ENCODE measurements at regions not wholly inside any gene's neighbourhood (a gene's known extent, or its start where the extent isn't known, plus 50 kb on each side); places are given as distances from the start of the nearest gene placed in this dataset.
A peak's percentile ranks its signal among the peaks of the same experiment; 100 is the strongest.

GRCh38 chr13:30359991-30360390 is 52.6 kb upstream of the KATNAL1 start:
- no peaks in the 10 kb centered on the region for H3K27me3 Mint-ChIP-seq (ENCODE audit: low read depth in 3 of 3)
- peaks cover 35 to 64% (median 57%) of the 10 kb centered on the region in 3 donors for H3K36me3 Mint-ChIP-seq

DNA sequence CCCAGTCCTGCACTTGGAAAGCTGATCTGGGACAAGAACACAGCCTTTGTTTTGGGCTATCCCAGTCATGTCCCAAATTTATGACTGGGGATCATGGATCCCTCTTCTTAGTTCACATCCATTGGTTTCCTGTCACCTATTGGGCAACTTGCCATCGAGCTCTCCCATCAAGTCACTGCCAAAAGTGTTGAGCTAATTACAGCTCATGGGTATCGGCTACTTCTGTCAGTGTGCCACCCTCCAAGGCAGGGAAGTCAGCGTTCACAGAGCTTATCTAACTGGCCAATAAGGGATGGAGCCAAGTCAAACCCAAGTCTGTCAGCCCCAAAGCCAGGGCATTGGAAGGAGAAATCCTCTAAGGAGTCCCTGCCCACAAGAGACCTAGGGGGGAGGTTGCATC is 53.2 kb upstream of the KATNAL1 start:
- Mint-ChIP-seq H3K4me3 (no peak overlapping the region), H3K36me3 (peaks cover 40 to 66% (median 61%) of the 10 kb centered on the region in 3 donors), H3K9me3 (no peaks in the 10 kb centered on the region), H3K27me3 (ENCODE audit: low read depth in 3 of 3) (no peaks in the 10 kb centered on the region), H3K4me1 (peaks cover 5 to 10% of the 10 kb centered on the region in 2 donors), H3K27ac (no peak overlapping the region)
- DNase-seq: no peak

More at GRCh38 chr13:30359991-30360390, 52.6 kb upstream of the KATNAL1 start:
- Mint-ChIP-seq H3K27ac (no peak overlapping the region), H3K4me3 (no peak overlapping the region), H3K9me3 (peaks cover 0 to 1% (median 0%) of the 10 kb centered on the region in 6 donors), H3K4me1 (peaks cover 11 to 15% of the 10 kb centered on the region in 2 donors)
- DNase-seq: no peak

- Mint-ChIP-seq H3K27ac (peak overlapping the region in 1 of 6 donors; percentile 19), H3K36me3 (peaks cover 46 to 68% (median 66%) of the 10 kb centered on the region in 3 donors), H3K4me1 (peaks cover 0 to 3% of the 10 kb centered on the region in 2 donors), H3K9me3 (no peaks in the 10 kb centered on the region), H3K4me3 (no peak overlapping the region), H3K27me3 (ENCODE audit: low read depth in 3 of 3) (no peaks in the 10 kb centered on the region)
- no peak for DNase-seq
These were observed 54.8 kb upstream of the KATNAL1 start for GRCh38 chr13:30362005-30362788.

GRCh38 chr13:30362869-30363268 is 55.5 kb upstream of the KATNAL1 start:
- Mint-ChIP-seq H3K27ac (peak overlapping the region in 1 of 6 donors; percentile 39), H3K4me1 (peaks cover 0 to 3% of the 10 kb centered on the region in 2 donors), H3K4me3 (no peak overlapping the region), H3K27me3 (ENCODE audit: low read depth in 3 of 3) (no peaks in the 10 kb centered on the region), H3K36me3 (peaks cover 43 to 70% (median 65%) of the 10 kb centered on the region in 3 donors), H3K9me3 (no peaks in the 10 kb centered on the region)
- DNase-seq: no peak

- Mint-ChIP-seq H3K9me3 (no peaks in the 10 kb centered on the region), H3K4me3 (no peak overlapping the region), H3K27me3 (ENCODE audit: low read depth in 3 of 3) (no peaks in the 10 kb centered on the region), H3K36me3 (peaks cover 40 to 69% (median 64%) of the 10 kb centered on the region in 3 donors), H3K27ac (no peak overlapping the region), H3K4me1 (peaks cover 0 to 5% of the 10 kb centered on the region in 2 donors)
- DNase-seq: no peak
These were observed 56.4 kb upstream of the KATNAL1 start for GRCh38 chr13:30363725-30364124.

DNA sequence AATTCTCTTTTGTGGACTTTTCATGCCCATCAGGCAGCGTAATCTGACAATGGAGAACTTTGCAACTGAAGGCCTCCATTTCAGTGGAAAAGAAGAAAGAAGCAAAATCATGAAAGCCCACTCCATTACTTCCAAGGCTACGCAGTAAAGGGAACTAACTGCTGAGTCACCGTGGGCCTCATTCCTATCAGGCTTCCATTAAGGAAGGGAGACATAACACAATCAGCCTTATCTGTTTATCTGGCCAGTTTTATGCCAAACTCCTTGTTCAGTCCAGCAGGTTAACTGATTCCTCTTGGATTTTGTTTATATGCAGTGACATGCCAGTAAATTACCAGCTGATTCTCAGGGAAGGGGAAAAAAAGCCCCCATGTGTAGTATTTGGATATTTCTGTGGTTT is 56.8 kb upstream of the KATNAL1 start:
- H3K9me3 Mint-ChIP-seq: no peaks in the 10 kb centered on the region
- H3K36me3 Mint-ChIP-seq: peaks cover 44 to 69% (median 67%) of the 10 kb centered on the region in 3 donors
- no peak overlapping the region for H3K4me3 Mint-ChIP-seq
- H3K27ac Mint-ChIP-seq: no peak overlapping the region
- no peak for DNase-seq
- H3K4me1 Mint-ChIP-seq: peaks cover 0 to 5% of the 10 kb centered on the region in 2 donors
- no peaks in the 10 kb centered on the region for H3K27me3 Mint-ChIP-seq (ENCODE audit: low read depth in 3 of 3)

DNA sequence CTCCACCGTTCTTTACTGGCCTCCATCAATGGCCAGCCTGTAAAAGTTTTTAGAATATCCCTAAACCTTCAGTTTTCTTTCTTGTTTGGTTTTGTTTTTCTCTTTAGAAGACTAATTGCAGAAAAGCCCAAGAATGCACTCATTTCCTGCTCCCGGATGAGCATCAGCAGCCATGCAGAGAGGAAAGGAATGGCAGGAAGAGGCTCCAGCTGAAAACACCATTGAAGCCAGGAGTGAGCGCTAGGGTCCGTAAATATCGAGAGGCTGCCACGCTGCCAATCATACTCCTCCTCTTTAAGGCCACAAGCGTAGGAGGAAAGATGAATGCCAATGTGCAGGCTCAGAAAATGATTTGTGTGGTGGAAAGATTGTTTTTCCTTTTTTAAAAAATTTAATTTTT is 57.4 kb upstream of the UBE2L5 start:
- Mint-ChIP-seq H3K4me1 (peaks cover 3 to 6% of the 10 kb centered on the region in 2 donors), H3K4me3 (no peak overlapping the region), H3K27ac (no peak overlapping the region), H3K9me3 (no peaks in the 10 kb centered on the region), H3K27me3 (ENCODE audit: low read depth in 3 of 3) (no peaks in the 10 kb centered on the region), H3K36me3 (peaks cover 42 to 67% (median 62%) of the 10 kb centered on the region in 3 donors)
- DNase-seq: no peak

- Mint-ChIP-seq H3K27me3 (ENCODE audit: low read depth in 3 of 3) (peaks cover 0 to 2% (median 0%) of the 10 kb centered on the region in 3 donors), H3K27ac (no peak overlapping the region), H3K4me1 (peaks cover 15 to 17% of the 10 kb centered on the region in 2 donors), H3K36me3 (peaks cover 38 to 68% (median 62%) of the 10 kb centered on the region in 3 donors), H3K9me3 (no peaks in the 10 kb centered on the region), H3K4me3 (no peak overlapping the region)
- DNase-seq: no peak
These were observed 56.2 kb upstream of the UBE2L5 start for GRCh38 chr13:30366088-30366487.

GRCh38 chr13:30367296-30367695 is 55.0 kb upstream of the UBE2L5 start:
- Mint-ChIP-seq H3K27ac (no peak overlapping the region), H3K4me1 (peaks cover 27 to 29% of the 10 kb centered on the region in 2 donors), H3K4me3 (no peak overlapping the region), H3K36me3 (peaks cover 33 to 67% (median 57%) of the 10 kb centered on the region in 3 donors), H3K27me3 (ENCODE audit: low read depth in 3 of 3) (peaks cover 0 to 4% (median 1%) of the 10 kb centered on the region in 3 donors), H3K9me3 (no peaks in the 10 kb centered on the region)
- no peak for DNase-seq

- Mint-ChIP-seq H3K27me3 (ENCODE audit: low read depth in 3 of 3) (peaks cover 9 to 22% (median 15%) of the 10 kb centered on the region in 3 donors), H3K9me3 (no peaks in the 10 kb centered on the region), H3K4me3 (peak overlapping the region in 4 of 5 donors; percentile 2 to 50 (median 20)), H3K4me1 (peaks cover 55% of the 10 kb centered on the region in 2 donors), H3K27ac (peak overlapping the region; percentile 30 to 96 (median 76)), H3K36me3 (peaks cover 29 to 48% (median 40%) of the 10 kb centered on the region in 3 donors)
- no peak for DNase-seq
These were observed 52.1 kb upstream of the UBE2L5 start for GRCh38 chr13:30370146-30370545.

GRCh38 chr13:30370916-30371521 is 51.3 kb upstream of the UBE2L5 start:
- Mint-ChIP-seq H3K9me3 (no peaks in the 10 kb centered on the region), H3K27ac (peak overlapping the region; percentile 87 to 99 (median 96))

DNA sequence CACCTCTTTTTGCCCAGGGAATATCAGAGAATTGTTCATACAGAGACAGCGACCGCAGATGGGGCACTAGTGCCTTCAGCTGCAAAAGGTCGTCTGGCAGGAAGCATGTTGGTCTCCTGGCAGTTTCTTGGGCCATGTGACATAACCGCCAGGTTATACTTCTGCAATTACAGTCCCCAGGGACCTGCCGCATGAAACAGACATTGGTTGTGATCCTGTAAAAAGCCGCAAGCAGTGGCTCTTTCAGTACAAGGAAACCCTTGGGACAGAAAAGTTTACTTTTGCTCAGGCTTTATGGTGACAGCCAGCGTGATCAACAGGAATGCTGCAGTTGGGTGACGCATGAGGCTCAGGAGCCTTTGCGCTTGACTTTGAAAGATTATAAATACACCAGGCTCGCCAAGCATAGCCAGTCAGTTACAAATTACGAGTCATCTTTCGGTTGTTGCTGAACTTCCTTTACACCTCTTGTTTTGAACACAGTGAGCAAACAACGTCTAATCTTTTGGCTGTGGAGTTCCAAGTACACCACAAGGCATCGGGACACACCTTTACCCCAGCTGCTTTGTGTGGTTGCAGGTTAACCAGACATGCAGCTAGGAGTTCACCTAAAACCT is 50.5 kb upstream of the UBE2L5 start:
- H3K27ac Mint-ChIP-seq: peak overlapping the region; percentile 87 to 99 (median 96)
- DNase-seq: peak; percentile 53 to 62 (median 55)
- peaks cover 71 to 72% of the 10 kb centered on the region in 2 donors for H3K4me1 Mint-ChIP-seq
- peak overlapping the region; percentile 46 to 92 (median 62) for H3K4me3 Mint-ChIP-seq
- H3K9me3 Mint-ChIP-seq: no peaks in the 10 kb centered on the region
- peaks cover 9 to 29% (median 17%) of the 10 kb centered on the region in 3 donors for H3K27me3 Mint-ChIP-seq (ENCODE audit: low read depth in 3 of 3)
- H3K36me3 Mint-ChIP-seq: peaks cover 18 to 38% (median 30%) of the 10 kb centered on the region in 3 donors

More at GRCh38 chr13:30370916-30371521, 51.3 kb upstream of the UBE2L5 start:
- peaks cover 9 to 29% (median 17%) of the 10 kb centered on the region in 3 donors for H3K27me3 Mint-ChIP-seq (ENCODE audit: low read depth in 3 of 3)
- peaks cover 20 to 40% (median 31%) of the 10 kb centered on the region in 3 donors for H3K36me3 Mint-ChIP-seq
- peaks cover 63 to 64% of the 10 kb centered on the region in 2 donors for H3K4me1 Mint-ChIP-seq
- peak overlapping the region; percentile 46 to 92 (median 62) for H3K4me3 Mint-ChIP-seq
- DNase-seq: no peak

Data from immature natural killer cell (primary cell).